HepG2 (cell line): ENCODE measurements at regions not wholly inside any gene's neighbourhood (a gene's known extent, or its start where the extent isn't known, plus 50 kb on each side); places are given as distances from the start of the nearest gene placed in this dataset.

ENCODE experiments used
- ARID4A ChIP-seq: sonication (generic); formaldehyde crosslinking; IDR thresholded peaks from 2 replicates; pipeline ENCODE4 v1.5.0; 2020; ENCODE audit warnings: mild to moderate bottlenecking, missing genetic modification reagents, borderline replicate concordance
- CREM ChIP-seq, 2 experiments: sonication (generic) in 1 of 2; formaldehyde crosslinking in 1 of 2; IDR thresholded peaks; 2 replicates each; pipeline versions ENCODE4 v1.4.0 to v1.6.1; 2016 to 2020; ENCODE audit warnings: antibody characterized with exemption in 1 of 2, mild to moderate bottlenecking in 1 of 2, missing genetic modification reagents in 1 of 2
- ERF ChIP-seq: IDR thresholded peaks from 2 replicates; pipeline ENCODE4 v1.6.1; 2018; ENCODE audit warnings: missing biosample characterization, missing genetic modification reagents
- NFYC ChIP-seq: IDR thresholded peaks from 2 replicates; pipeline ENCODE4 v1.6.1; 2016; ENCODE audit warnings: missing genetic modification reagents, missing compliant biosample characterization
- PAF1 ChIP-seq: IDR thresholded peaks from 2 replicates; pipeline ENCODE4 v1.6.1; 2016; ENCODE audit warnings: missing genetic modification reagents, missing compliant biosample characterization
- SIX4 ChIP-seq: sonication (generic); formaldehyde crosslinking; IDR thresholded peaks from 2 replicates; pipeline ENCODE4 v1.4.0; 2020; ENCODE audit warnings: missing genetic modification reagents
- TARDBP ChIP-seq: sonication (generic); formaldehyde crosslinking; IDR thresholded peaks from 2 replicates; pipeline ENCODE4 v1.8.0; 2022; ENCODE audit warnings: mild to moderate bottlenecking, missing genetic modification reagents
- TBX3 ChIP-seq: fragments of 450-650 bp; IDR thresholded peaks from 2 replicates; pipeline ENCODE4 v1.6.1; 2017; ENCODE audit warnings: antibody characterized with exemption, mild to moderate bottlenecking, inconsistent platforms, borderline replicate concordance
- ZBTB20 ChIP-seq: sonication (generic); formaldehyde crosslinking; IDR thresholded peaks from 2 replicates; pipeline ENCODE4 v1.8.1; 2023; ENCODE audit warnings: missing genetic modification reagents, low read depth, mild to moderate bottlenecking, borderline replicate concordance
- ZNF556 ChIP-seq: sonication (generic); formaldehyde crosslinking; IDR thresholded peaks from 2 replicates; pipeline ENCODE4 v1.4.0; 2020; ENCODE audit warnings: mild to moderate bottlenecking, missing genetic modification reagents, borderline replicate concordance
- ZNF780A ChIP-seq: sonication (generic); formaldehyde crosslinking; IDR thresholded peaks from 2 replicates; pipeline ENCODE4 v1.8.0; 2022; ENCODE audit warnings: mild to moderate bottlenecking, missing genetic modification reagents, moderate library complexity
- ZNF850 ChIP-seq: sonication (generic); formaldehyde crosslinking; conservative IDR thresholded peaks from 2 replicates; pipeline ENCODE4 v1.9.0; 2021; ENCODE audit warnings: mild to moderate bottlenecking, missing genetic modification reagents
- ZSCAN31 ChIP-seq: sonication (generic); formaldehyde crosslinking; IDR thresholded peaks from 2 replicates; pipeline ENCODE4 v1.5.0; 2020; ENCODE audit warnings: low read depth, mild to moderate bottlenecking, missing genetic modification reagents
- TF ChIP-seq, protein P1 (sequence below): IDR thresholded peaks from 2 replicates; pipeline ENCODE4 v1.6.1; 2018; ENCODE audit warnings: missing genetic modification reagents, mild to moderate bottlenecking, missing compliant biosample characterization
- TF ChIP-seq, protein P2 (sequence below): sonication (generic); formaldehyde crosslinking; IDR thresholded peaks from 2 replicates; pipeline ENCODE4 v1.4.0; 2020; ENCODE audit warnings: missing genetic modification reagents
- TF ChIP-seq, protein P3 (sequence below): sonication (generic); formaldehyde crosslinking; IDR thresholded peaks from 2 replicates; pipeline ENCODE4 v1.5.0; 2020; ENCODE audit warnings: mild to moderate bottlenecking, missing genetic modification reagents
- TF ChIP-seq, protein P4 (sequence below): sonication (generic); formaldehyde crosslinking; conservative IDR thresholded peaks from 2 replicates; pipeline ENCODE4 v1.4.0; 2020; ENCODE audit warnings: missing genetic modification reagents

- TF ChIP-seq, protein P1, sequence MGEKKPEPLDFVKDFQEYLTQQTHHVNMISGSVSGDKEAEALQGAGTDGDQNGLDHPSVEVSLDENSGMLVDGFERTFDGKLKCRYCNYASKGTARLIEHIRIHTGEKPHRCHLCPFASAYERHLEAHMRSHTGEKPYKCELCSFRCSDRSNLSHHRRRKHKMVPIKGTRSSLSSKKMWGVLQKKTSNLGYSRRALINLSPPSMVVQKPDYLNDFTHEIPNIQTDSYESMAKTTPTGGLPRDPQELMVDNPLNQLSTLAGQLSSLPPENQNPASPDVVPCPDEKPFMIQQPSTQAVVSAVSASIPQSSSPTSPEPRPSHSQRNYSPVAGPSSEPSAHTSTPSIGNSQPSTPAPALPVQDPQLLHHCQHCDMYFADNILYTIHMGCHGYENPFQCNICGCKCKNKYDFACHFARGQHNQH (CRISPR knock-in tag), result peak; percentile 97
- TF ChIP-seq SIX4 (CRISPR knock-in tag) (peak; percentile 98), TARDBP (peak; percentile 98), PAF1 (CRISPR knock-in tag) (no peak), ZBTB20 (CRISPR knock-in tag) (peak; percentile 56; the same call in 1 of the 2 replicates), ZSCAN31 (0 out of 2 replicates have a peak, but pooled peaks have one; percentile 69), ZNF556 (peak; percentile 82; the same call in 1 of the 2 replicates), ZNF850 (CRISPR knock-in tag) (no peak), TBX3 (peak; percentile 98), ERF (CRISPR knock-in tag) (peak; percentile 99), ARID4A (CRISPR knock-in tag) (no peak; the same call in 1 of the 2 replicates), CREM (IDR thresholded peaks at IDR 0.05) (peak; percentile 89), CREM (CRISPR knock-in tag; IDR thresholded peaks at IDR 0.05) (no peak), NFYC (CRISPR knock-in tag) (peak; percentile 41; the same call in 1 of the 2 replicates), ZNF780A (CRISPR knock-in tag) (0 out of 2 replicates have a peak, but pooled peaks have one; percentile 46)
- TF ChIP-seq, protein P2, sequence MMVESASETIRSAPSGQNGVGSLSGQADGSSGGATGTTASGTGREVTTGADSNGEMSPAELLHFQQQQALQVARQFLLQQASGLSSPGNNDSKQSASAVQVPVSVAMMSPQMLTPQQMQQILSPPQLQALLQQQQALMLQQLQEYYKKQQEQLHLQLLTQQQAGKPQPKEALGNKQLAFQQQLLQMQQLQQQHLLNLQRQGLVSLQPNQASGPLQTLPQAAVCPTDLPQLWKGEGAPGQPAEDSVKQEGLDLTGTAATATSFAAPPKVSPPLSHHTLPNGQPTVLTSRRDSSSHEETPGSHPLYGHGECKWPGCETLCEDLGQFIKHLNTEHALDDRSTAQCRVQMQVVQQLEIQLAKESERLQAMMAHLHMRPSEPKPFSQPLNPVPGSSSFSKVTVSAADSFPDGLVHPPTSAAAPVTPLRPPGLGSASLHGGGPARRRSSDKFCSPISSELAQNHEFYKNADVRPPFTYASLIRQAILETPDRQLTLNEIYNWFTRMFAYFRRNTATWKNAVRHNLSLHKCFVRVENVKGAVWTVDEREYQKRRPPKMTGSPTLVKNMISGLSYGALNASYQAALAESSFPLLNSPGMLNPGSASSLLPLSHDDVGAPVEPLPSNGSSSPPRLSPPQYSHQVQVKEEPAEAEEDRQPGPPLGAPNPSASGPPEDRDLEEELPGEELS (CRISPR knock-in tag), result peak; percentile 98
- TF ChIP-seq, protein P3, sequence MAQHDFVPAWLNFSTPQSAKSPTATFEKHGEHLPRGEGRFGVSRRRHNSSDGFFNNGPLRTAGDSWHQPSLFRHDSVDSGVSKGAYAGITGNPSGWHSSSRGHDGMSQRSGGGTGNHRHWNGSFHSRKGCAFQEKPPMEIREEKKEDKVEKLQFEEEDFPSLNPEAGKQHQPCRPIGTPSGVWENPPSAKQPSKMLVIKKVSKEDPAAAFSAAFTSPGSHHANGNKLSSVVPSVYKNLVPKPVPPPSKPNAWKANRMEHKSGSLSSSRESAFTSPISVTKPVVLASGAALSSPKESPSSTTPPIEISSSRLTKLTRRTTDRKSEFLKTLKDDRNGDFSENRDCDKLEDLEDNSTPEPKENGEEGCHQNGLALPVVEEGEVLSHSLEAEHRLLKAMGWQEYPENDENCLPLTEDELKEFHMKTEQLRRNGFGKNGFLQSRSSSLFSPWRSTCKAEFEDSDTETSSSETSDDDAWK (CRISPR knock-in tag), result no peak
- TF ChIP-seq, protein P4, sequence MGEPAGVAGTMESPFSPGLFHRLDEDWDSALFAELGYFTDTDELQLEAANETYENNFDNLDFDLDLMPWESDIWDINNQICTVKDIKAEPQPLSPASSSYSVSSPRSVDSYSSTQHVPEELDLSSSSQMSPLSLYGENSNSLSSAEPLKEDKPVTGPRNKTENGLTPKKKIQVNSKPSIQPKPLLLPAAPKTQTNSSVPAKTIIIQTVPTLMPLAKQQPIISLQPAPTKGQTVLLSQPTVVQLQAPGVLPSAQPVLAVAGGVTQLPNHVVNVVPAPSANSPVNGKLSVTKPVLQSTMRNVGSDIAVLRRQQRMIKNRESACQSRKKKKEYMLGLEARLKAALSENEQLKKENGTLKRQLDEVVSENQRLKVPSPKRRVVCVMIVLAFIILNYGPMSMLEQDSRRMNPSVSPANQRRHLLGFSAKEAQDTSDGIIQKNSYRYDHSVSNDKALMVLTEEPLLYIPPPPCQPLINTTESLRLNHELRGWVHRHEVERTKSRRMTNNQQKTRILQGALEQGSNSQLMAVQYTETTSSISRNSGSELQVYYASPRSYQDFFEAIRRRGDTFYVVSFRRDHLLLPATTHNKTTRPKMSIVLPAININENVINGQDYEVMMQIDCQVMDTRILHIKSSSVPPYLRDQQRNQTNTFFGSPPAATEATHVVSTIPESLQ (CRISPR knock-in tag), result no peak; the same call in 1 of the 2 replicates
Observed at GRCh38 chr2:45273412-45274249, 264.4 kb upstream of the SIX2 start (continued).
